H9 (cell line): ENCODE measurements at regions not wholly inside any gene's neighbourhood (a gene's known extent, or its start where the extent isn't known, plus 50 kb on each side); places are given as distances from the start of the nearest gene placed in this dataset.

Experiments used
- DNase-seq: peaks from one replicate; pipeline ENCODE4 v3.0.0-alpha.2; 2017
- H2AFZ ChIP-seq: one replicate; pipeline ENCODE4 v1.6.1; 2013; ENCODE audit warnings: mild to moderate bottlenecking, low read length, control low read depth, moderate library complexity
- H2AK5ac ChIP-seq: 2 replicates; pipeline ENCODE4 v1.6.1; 2013; ENCODE audit warnings: low read length, control low read depth, mixed read lengths; ENCODE audit not compliant: insufficient read length
- H2BK120ac ChIP-seq: one replicate; pipeline ENCODE4 v1.6.1; 2013; ENCODE audit warnings: low read depth, mild to moderate bottlenecking, low read length, control low read depth, inconsistent platforms; ENCODE audit not compliant: poor library complexity, severe bottlenecking
- H2BK12ac ChIP-seq: 2 replicates; pipeline ENCODE4 v1.6.1; 2013; ENCODE audit warnings: low read length, control low read depth, mixed read lengths, low read depth; ENCODE audit not compliant: insufficient read length
- H2BK15ac ChIP-seq: 2 replicates; pipeline ENCODE4 v1.6.1; 2013; ENCODE audit warnings: low read depth, low read length, control low read depth
- H2BK20ac ChIP-seq: one replicate; pipeline ENCODE4 v1.6.1; 2013; ENCODE audit warnings: low read depth, mild to moderate bottlenecking, low read length, control low read depth, inconsistent platforms; ENCODE audit not compliant: poor library complexity, severe bottlenecking
- H2BK5ac ChIP-seq: 2 replicates; pipeline ENCODE4 v1.6.1; 2013; ENCODE audit warnings: low read length, control low read depth, mixed read lengths; ENCODE audit not compliant: insufficient read length
- H3K14ac ChIP-seq: 2 replicates; pipeline ENCODE4 v1.6.1; 2013; ENCODE audit warnings: low read length, control low read depth; ENCODE audit not compliant: insufficient read depth
- H3K18ac ChIP-seq: 2 replicates; pipeline ENCODE4 v1.6.1; 2013; ENCODE audit warnings: low read depth, mild to moderate bottlenecking, mixed read lengths, low read length, control low read depth; ENCODE audit not compliant: insufficient read length
- H3K23ac ChIP-seq: 2 replicates; pipeline ENCODE4 v1.6.1; 2013; ENCODE audit warnings: low read length, control low read depth, mixed read lengths, low read depth; ENCODE audit not compliant: insufficient read length
- H3K23me2 ChIP-seq: 2 replicates; pipeline ENCODE4 v1.6.1; 2013; ENCODE audit warnings: low read depth, mild to moderate bottlenecking, mixed read lengths, low read length, control low read depth; ENCODE audit not compliant: insufficient read length, poor library complexity, severe bottlenecking
- H3K27ac ChIP-seq: 2 replicates; pipeline ENCODE4 v1.5.1; 2013; ENCODE audit warnings: low read length, control low read depth, mixed read lengths, low read depth; ENCODE audit not compliant: insufficient read length
- H3K27me3 ChIP-seq: 2 replicates; pipeline ENCODE4 v1.6.1; 2013; ENCODE audit warnings: low read length, control low read depth, inconsistent platforms; ENCODE audit not compliant: insufficient read depth
- H3K4ac ChIP-seq: 2 replicates; pipeline ENCODE4 v1.6.1; 2013; ENCODE audit warnings: low read depth, mild to moderate bottlenecking, control low read depth, inconsistent platforms, low read length, moderate library complexity
- H3K4me1 ChIP-seq: 2 replicates; pipeline ENCODE4 v1.6.1; 2013; ENCODE audit warnings: low read length, control low read depth, inconsistent platforms; ENCODE audit not compliant: insufficient read depth
- H3K4me2 ChIP-seq: 2 replicates; pipeline ENCODE4 v1.6.1; 2013; ENCODE audit warnings: low read length, control low read depth, mixed read lengths; ENCODE audit not compliant: insufficient read length, insufficient read depth
- H3K56ac ChIP-seq: 2 replicates; pipeline ENCODE4 v1.6.1; 2013; ENCODE audit warnings: low read depth, mild to moderate bottlenecking, mixed read lengths, low read length, control low read depth; ENCODE audit not compliant: insufficient read length
- H3K79me1 ChIP-seq: 2 replicates; pipeline ENCODE4 v1.6.1; 2013; ENCODE audit warnings: low read depth, mild to moderate bottlenecking, moderate library complexity, low read length, control low read depth, inconsistent platforms; ENCODE audit not compliant: insufficient read depth, poor library complexity, severe bottlenecking
- H3K79me2 ChIP-seq: 2 replicates; pipeline ENCODE4 v1.6.1; 2013; ENCODE audit warnings: low read length, control low read depth, inconsistent platforms; ENCODE audit not compliant: insufficient read depth
- H3K9ac ChIP-seq: 2 replicates; pipeline ENCODE4 v1.6.1; 2013; ENCODE audit warnings: low read length, control low read depth, mixed read lengths; ENCODE audit not compliant: insufficient read length; ENCODE audit errors: extremely low read depth
- H3K9me3 ChIP-seq: one replicate; pipeline ENCODE4 v1.6.1; 2013; ENCODE audit warnings: low read depth, low read length, inconsistent platforms; ENCODE audit not compliant: control insufficient read depth
- H3T11ph ChIP-seq: one replicate; pipeline ENCODE4 v1.6.1; 2013; ENCODE audit warnings: mild to moderate bottlenecking, low read length, control low read depth, inconsistent platforms
- H4K20me1 ChIP-seq: one replicate; pipeline ENCODE4 v1.6.1; 2013; ENCODE audit not compliant: control insufficient read depth, insufficient read length, insufficient read depth
- H4K5ac ChIP-seq: 2 replicates; pipeline ENCODE4 v1.6.1; 2013; ENCODE audit warnings: low read depth, mild to moderate bottlenecking, mixed read lengths, low read length, control low read depth; ENCODE audit not compliant: insufficient read length
- H4K8ac ChIP-seq: replicated peaks from 2 replicates; pipeline ENCODE4 v1.6.1; 2013; ENCODE audit warnings: low read length, control low read depth, mixed read lengths, low read depth; ENCODE audit not compliant: insufficient read length
- H4K91ac ChIP-seq: 2 replicates; pipeline ENCODE4 v1.6.1; 2013; ENCODE audit warnings: low read depth, mild to moderate bottlenecking, moderate library complexity, mixed read lengths, low read length, control low read depth; ENCODE audit not compliant: insufficient read length
- H3K27ac Mint-ChIP-seq, 3 experiments: 2 replicates in 2 of 3; 3 replicates in 1 of 3; pipeline ENCODE4 v1.8.0; 2020 to 2021; ENCODE audit warnings: mixed read lengths in 3 of 3, mild to moderate bottlenecking in 1 of 3, moderate library complexity in 1 of 3
- H3K27me3 Mint-ChIP-seq: 2 replicates; pipeline ENCODE4 v1.8.0; 2021; ENCODE audit warnings: low read depth, mild to moderate bottlenecking, moderate library complexity, mixed read lengths
- H3K36me3 Mint-ChIP-seq, 3 experiments: 2 replicates in 2 of 3; 3 replicates in 1 of 3; pipeline ENCODE4 v1.8.0; 2020 to 2021; ENCODE audit warnings: low read depth in 3 of 3, mixed read lengths in 3 of 3; ENCODE audit not compliant: insufficient read depth in 1 of 3
- H3K4me1 Mint-ChIP-seq, 2 experiments: 2 replicates each; pipeline ENCODE4 v1.8.0; 2020; ENCODE audit warnings: mixed read lengths in 2 of 2
- H3K4me3 Mint-ChIP-seq, 2 experiments: 2 replicates in 1 of 2; 3 replicates in 1 of 2; pipeline ENCODE4 v1.8.0; 2020 to 2021; ENCODE audit warnings: mild to moderate bottlenecking in 2 of 2, mixed read lengths in 2 of 2, moderate library complexity in 1 of 2
- H3K9me3 Mint-ChIP-seq, 2 experiments: 2 replicates in 1 of 2; 3 replicates in 1 of 2; pipeline ENCODE4 v1.8.0; 2020; ENCODE audit warnings: mild to moderate bottlenecking in 2 of 2, mixed read lengths in 2 of 2, moderate library complexity in 1 of 2
- CTCF ChIP-seq: fragments of 200-600 bp; sonication (generic); conservative IDR thresholded peaks from 3 replicates; pipeline ENCODE4 v1.8.0; 2021; ENCODE audit warnings: antibody characterized with exemption, mild to moderate bottlenecking
- WGBS: extraction: QIAGEN DNeasy Blood & Tissue Kit; methylation state at CpG from one replicate; pipeline ENCODE4 v1.1.7; 2013; ENCODE audit warnings: missing lambda C conversion rate, low lambda C conversion rate, mixed read lengths; ENCODE audit not compliant: insufficient read length; ENCODE audit errors: extremely low coverage; 5-methylcytosine and 5-hydroxymethylcytosine counted together

- Histone ChIP-seq H3K27me3 (no peaks in the 10 kb centered on the region), H2BK15ac (no peak overlapping the region), H3T11ph (no peak overlapping the region), H3K4me2 (no peak overlapping the region), H3K27ac (no peak overlapping the region), H3K4ac (no peak overlapping the region), H3K9ac (no peak overlapping the region), H4K8ac (no peak overlapping the region), H2BK20ac (no peak overlapping the region), H4K20me1 (no peaks in the 10 kb centered on the region), H2AK5ac (no peak overlapping the region), H3K23ac (no peak overlapping the region), H3K4me1 (no peaks in the 10 kb centered on the region), H2AFZ (no peak overlapping the region), H2BK12ac (no peak overlapping the region), H4K5ac (no peak overlapping the region), H2BK5ac (no peak overlapping the region), H2BK120ac (no peak overlapping the region), H3K18ac (no peak overlapping the region), H3K79me1 (no peaks in the 10 kb centered on the region), H3K23me2 (no peaks in the 10 kb centered on the region), H3K79me2 (no peaks in the 10 kb centered on the region), H3K9me3 (no peaks in the 10 kb centered on the region), H4K91ac (no peak overlapping the region), H3K14ac (no peak overlapping the region), H3K56ac (no peak overlapping the region)
- DNase-seq: no peak
- no peak overlapping the region for H3K4me3 Mint-ChIP-seq
- no peak overlapping the region for H3K27ac Mint-ChIP-seq
- H3K4me1 Mint-ChIP-seq: no peaks in the 10 kb centered on the region
- no CpG with 5 or more reads among the region's 1 CpG for WGBS
- no peak for TF ChIP-seq CTCF
- no peaks in the 10 kb centered on the region for H3K9me3 Mint-ChIP-seq
- H3K27me3 Mint-ChIP-seq: 0 out of 2 replicates have a peak, but pooled peaks cover 1% of the 10 kb centered on the region
- no peaks in the 10 kb centered on the region for H3K36me3 Mint-ChIP-seq
Measured at GRCh38 chr15:84099181-84099580, 136.4 kb upstream of the GOLGA6L4 start.
